Activated CD4-positive, alpha-beta T cell treated with anti-CD3 and anti-CD28 coated beads, Interleukin-2, amount 50 U/mL, for 16 hours (primary cell): ENCODE measurements at regions not wholly inside any gene's neighbourhood (a gene's known extent, or its start where the extent isn't known, plus 50 kb on each side); places are given as distances from the start of the nearest gene placed in this dataset.
"Not testable (repeated sequence)": the region's sequence is repeated elsewhere in the genome, so short reads cannot be mapped to it uniquely, and the experiment has no call there.

Source experiments
- DNase-seq: peaks from one replicate; pipeline ENCODE4 v3.0.0-alpha.2; 2020

DNA sequence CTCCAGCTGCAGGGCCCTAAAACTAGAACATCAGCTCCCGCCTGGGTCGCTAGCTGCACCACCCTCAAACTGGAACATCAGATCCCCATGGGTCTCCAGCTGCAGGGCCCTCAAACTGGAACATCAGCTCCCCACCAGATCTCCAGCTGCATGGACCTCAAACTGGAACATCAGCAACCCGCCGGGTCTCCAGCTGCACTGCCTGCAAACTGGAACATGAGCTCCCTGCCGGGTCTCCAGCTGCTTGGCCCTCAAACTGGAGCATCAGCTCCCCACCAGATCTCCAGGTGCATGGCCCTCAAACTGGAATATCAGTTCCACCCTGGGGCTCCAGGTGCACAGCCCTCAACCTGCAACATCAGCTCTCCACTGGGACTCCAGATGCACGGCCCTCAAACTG lies 82.7 kb downstream of the TFRC start:
- DNase-seq, result not testable (repeated sequence)

GRCh38 chr3:195996314-195996713 lies 85.6 kb downstream of the TFRC start:
- not testable (repeated sequence) for DNase-seq

DNA sequence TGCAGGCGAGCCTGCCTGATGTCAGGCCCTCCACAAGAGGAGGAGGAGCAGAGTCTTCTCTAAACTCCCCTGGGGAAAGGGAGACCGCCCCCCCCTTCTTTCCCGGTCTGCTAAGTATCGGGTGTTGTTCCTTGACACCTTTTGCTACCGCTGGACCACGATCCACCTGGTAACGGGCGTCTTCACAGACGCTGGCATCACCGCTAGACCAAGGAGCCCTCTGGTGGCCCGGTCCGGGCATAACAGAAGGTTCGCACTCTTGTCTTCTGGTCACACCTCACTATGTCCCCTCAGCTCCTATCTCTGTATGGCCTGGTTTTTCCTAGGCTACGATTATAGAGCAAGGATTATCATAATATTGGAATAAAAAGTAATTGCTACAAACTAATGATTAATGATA lies 86.0 kb upstream of the TNK2 start:
- DNase-seq, result peak; percentile 72

DNA sequence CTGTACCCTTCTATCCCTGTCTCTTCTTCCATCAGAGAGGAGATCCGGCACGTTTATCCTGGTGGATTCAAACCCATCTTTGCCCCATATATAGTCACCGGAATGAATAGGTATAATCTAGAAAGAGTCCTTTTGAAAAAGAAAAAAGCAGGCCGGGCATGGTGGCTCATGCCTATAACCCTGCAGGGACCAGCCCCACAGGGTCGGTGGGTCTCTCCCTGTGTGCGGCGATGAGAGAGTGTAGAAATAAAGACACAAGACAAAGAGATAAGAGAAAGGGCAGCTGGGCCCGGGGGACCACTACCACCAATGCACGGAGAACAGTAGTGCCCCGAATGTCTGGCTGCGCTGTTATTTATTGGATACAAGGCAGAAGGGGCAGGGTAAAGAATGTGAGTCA lies 85.3 kb upstream of the TNK2 start:
- DNase-seq, result not testable (repeated sequence)

DNA sequence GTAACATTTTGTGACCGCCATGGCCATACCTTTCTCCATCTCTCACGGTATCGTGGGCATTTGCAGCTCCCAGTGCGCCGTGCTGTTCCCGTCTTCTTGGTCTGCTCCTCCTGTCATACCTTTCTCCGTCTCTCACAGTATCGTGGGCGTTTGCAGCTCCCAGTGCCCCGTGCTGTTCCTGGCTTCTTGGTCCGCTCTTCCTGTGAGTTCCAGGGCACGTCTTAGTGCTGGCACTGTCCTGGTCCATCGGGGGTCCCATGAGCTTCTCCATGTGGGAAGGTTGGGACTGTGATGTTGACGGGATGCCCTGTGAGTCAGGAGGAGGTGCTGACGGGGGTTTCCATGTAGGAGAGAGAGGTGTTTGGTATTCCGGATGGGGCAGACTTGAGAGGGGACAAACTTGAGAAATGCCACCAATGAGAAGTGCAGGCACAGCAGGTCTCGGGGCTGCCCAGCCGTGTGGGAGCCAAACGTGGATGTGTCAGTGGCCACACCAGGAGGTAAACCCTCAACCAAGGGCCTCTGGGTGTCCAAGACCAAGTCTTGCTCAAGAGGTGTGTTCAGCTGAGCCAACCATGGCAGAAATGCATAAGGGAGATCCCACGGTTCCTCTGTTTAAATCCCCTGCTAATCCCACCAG lies 84.7 kb upstream of the TNK2 start:
- not testable (repeated sequence) for DNase-seq

GRCh38 chr3:195991986-195992385 lies 83.6 kb upstream of the TNK2 start:
- not testable (repeated sequence) for DNase-seq

- DNase-seq, result not testable (repeated sequence)
Observed at GRCh38 chr3:195991243-195991642, 82.9 kb upstream of the TNK2 start.

- DNase-seq, result not testable (repeated sequence)
Observed at GRCh38 chr3:195990841-195991174, 82.5 kb upstream of the TNK2 start.

GRCh38 chr3:195989921-195990840 lies 81.8 kb upstream of the TNK2 start:
- peak; percentile 97 for DNase-seq

DNA sequence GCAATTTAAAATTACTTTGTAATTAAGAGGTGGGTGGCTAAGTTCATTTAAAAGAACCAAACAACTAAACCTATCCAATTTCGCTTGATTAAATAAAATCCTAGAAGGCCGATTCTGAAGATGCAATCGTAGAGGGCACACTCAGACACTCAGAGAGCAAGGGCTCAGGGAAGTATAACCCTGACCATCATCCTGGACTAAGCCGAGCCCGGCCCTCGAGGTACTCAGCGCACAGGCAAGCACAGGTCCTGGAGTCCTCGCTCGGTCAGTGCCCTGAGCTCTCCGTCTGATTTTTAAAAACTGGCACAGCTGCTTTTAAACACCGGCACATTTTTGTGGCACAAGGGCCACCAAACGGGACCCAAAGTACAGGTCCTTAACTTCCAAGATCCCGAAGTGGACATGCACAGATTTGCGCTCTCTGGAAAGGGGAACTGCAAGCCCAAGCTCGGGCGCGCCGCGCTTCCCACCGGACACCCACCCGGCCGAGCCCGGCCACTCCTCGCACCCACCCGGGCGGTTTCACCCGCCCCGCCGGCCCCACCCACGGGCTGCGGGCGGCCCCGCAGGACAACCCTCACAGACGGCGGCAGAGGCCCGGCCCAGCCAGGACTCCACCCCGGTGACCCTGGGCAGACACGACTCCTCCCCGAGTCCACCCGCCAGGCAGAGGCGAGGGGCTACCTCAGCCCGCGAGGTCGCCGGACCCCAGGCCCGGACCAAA lies 81.0 kb upstream of the TNK2 start:
- peak; percentile 23 for DNase-seq

- not testable (repeated sequence) for DNase-seq
Observed at GRCh38 chr3:195988764-195989163, 80.4 kb upstream of the TNK2 start.

DNA sequence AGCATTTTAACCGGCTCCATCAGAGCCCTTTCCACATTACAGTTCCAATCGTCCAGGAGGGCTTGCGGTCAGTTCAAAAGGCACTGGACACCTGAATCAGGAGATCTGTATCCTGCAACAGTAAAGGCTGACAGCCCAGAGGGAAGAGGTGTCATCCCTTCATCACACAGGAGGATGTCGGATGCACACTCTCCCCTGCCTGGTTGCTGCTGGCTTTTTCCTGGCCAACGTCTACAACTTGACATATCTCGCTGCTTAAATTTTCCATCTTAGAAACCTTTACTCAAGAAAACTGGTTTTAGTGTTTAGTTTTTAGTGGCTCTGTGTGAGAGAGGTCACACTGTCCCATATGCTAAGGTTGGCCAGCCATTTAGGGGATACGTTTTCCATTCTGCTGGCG lies 78.7 kb upstream of the TNK2 start:
- not testable (repeated sequence) for DNase-seq

DNA sequence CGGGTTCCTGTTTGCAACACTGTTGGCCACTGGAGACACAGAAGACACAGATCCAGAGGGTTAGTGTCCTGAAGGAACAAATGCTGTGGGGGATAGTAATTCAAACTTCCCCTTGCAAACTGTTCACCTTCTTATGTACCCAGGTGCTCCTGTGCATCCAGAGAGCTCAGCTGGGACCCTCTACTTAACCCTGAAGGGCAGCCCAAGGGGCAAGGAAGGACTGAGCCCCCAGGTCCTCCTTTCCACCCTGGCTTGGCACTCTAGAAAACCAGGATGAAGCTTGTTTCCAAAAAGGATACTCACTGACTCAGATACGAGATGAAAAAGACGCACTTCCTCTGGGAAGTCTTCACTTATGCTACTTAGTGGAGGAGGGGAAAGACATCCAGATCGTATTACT lies 78.2 kb upstream of the TNK2 start:
- not testable (repeated sequence) for DNase-seq

GRCh38 chr3:195985348-195985920 lies 77.1 kb upstream of the TNK2 start:
- DNase-seq, result not testable (repeated sequence)

DNA sequence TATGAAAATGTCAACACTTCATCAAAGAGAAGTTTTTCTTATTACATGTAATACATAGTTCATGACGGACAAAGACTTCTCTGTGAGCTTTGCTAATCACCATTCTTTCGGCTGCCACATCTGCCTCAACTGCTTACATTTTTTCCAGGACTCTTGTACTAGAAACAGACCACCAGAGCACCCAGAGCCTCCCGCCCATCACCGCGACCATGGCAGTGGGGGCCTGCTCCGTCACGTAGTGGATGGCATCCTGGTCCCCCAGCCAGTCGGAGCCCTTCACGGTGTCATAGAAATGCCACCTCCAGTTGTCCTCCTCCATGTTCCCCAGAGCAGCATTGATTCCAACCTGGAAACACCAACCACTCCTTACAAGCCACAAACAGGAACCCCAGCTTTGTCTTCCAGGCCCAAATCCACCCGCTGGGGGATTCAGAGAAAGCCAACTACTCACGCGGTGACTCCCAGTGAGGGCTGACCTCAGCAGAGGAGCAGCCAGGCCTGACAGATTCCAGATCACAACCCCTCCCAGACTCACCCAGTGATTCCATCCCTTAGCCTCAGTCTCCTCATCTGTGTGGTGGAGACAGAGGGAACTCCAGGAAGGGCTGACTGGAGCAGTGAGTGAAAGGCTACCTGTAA lies 76.2 kb upstream of the TNK2 start:
- not testable (repeated sequence) for DNase-seq

DNA sequence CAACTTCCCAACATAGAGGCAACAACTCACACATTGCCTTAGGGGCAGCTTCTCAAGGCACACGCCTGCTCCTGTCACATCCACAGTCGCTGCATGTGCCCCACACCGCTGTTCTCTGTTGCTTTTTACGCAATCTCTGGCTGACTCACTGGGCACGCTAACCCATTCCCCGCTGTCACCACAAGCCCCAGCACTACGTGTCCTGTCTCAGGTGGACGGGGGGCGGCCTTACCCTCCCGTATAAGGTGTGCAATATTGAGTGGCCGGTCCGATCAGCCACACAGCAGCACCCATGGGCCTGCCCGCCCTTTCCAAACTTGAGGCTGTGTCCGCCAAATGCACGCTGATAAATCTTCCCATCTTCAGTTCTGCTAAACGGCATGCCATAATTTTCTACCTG lies 75.5 kb upstream of the TNK2 start:
- DNase-seq, result not testable (repeated sequence)

GRCh38 chr3:195982754-195983153 lies 74.4 kb upstream of the TNK2 start:
- DNase-seq, result not testable (repeated sequence)

GRCh38 chr3:195981778-195982177 lies 73.4 kb upstream of the TNK2 start:
- not testable (repeated sequence) for DNase-seq

- DNase-seq, result not testable (repeated sequence)
Observed at GRCh38 chr3:195979877-195980276, 71.5 kb upstream of the TNK2 start.

DNA sequence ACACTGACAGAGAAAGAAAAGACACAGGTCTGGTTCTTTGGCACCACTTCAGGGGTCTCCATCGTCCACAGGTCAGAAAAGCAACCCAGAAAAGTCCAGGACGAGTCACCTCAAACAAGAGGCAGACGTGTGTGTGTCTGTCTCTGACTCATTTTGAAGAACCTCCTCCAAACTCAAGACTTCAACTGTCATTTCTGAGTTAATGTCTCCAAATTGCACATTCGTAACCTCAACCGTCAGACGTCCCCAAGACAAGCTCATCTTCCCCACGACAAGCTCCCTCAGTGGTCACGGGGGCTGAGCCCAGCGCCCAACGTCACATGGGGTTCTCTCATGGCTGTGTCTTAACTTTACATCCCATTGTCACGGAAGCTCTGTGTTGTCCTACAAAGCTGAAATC lies 70.2 kb upstream of the TNK2 start:
- peak; percentile 23 for DNase-seq

DNA sequence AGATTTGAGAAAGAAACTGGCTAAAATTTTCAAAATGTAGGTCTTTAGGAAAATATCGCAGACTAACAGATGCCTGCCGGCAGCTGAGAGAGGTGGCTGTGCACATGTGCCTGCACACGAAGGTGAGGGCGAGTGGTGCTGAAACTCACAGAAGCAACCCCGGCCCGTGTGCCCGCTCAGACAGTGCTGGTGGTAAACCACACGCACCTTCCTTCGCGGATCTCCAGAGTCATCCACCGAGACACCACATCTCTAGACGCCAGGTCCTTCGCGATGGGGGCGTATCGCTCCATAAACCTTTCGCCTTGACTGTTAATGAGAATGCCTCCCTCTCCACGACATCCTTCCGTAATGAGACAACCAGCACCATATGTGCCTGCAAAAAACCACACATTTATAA lies 68.5 kb upstream of the TNK2 start:
- not testable (repeated sequence) for DNase-seq

DNA sequence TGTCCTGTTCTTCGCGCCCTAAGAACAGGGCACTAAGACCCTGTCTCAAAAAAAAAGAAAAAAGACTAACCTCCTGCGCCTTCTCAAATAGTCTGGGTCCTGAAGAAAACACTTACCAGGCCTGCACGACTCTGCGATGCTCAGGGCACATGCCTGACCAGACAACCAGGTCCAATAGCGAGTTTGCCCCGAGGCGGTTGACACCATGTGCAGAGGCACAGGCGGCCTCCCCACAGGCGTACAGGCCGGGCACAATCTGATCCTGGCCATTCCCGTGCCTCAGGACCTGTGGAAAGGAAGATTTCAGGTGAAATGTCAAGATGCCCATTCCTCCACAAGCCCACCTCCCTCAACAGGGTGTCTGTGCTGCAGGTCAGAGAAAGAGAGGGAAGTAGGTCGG lies 65.9 kb upstream of the TNK2 start:
- DNase-seq, result not testable (repeated sequence)

- not testable (repeated sequence) for DNase-seq
Observed at GRCh38 chr3:195970873-195971272, 62.5 kb upstream of the TNK2 start.
